Right lobe of liver (tissue), 6 donors: ENCODE measurements at regions not wholly inside any gene's neighbourhood (a gene's known extent, or its start where the extent isn't known, plus 50 kb on each side); places are given as distances from the start of the nearest gene placed in this dataset.

Source experiments
- ATAC-seq, 4 donors: fragments of 200-7000 bp; cut with Tn5 transposase; one replicate each; pipeline ENCODE4 v1.9.1; 2020; ENCODE audit warnings: mild to moderate bottlenecking in 4 of 4, moderate library complexity in 4 of 4
- DNase-seq, 3 donors: peaks; one replicate each; pipeline ENCODE4 v3.0.0-alpha.2; 2020
- H3K27ac ChIP-seq, 3 donors: fragments of 200-600 bp; one replicate each; pipeline ENCODE4 v1.8.0; 2022
- H3K27me3 ChIP-seq, 2 donors: fragments of 200-600 bp; one replicate each; pipeline ENCODE4 v1.8.0; 2022
- H3K36me3 ChIP-seq, 4 donors: fragments of 200-600 bp; sonication (generic) in 1 of 4; one replicate each; pipeline versions ENCODE4 v1.5.1 to v1.8.0; 2017 to 2022; ENCODE audit warnings: control low read depth in 1 of 4
- H3K4me1 ChIP-seq, 4 donors: fragments of 200-600 bp; sonication (generic) in 1 of 4; one replicate each; pipeline versions ENCODE4 v1.5.1 to v1.8.0; 2017 to 2022; ENCODE audit warnings: control low read depth in 1 of 4
- H3K4me3 ChIP-seq, 3 donors: fragments of 200-600 bp; one replicate each; pipeline ENCODE4 v1.8.0; 2022
- H3K9me3 ChIP-seq, 4 donors: fragments of 200-600 bp; sonication (generic) in 1 of 4; one replicate each; pipeline versions ENCODE4 v1.5.1 to v1.8.0; 2017 to 2022; ENCODE audit warnings: control low read depth in 1 of 4
- POLR2A ChIP-seq: fragments of 450-650 bp; IDR thresholded peaks from one replicate; pipeline ENCODE4 v1.6.1; 2017; ENCODE audit warnings: antibody characterized with exemption, mild to moderate bottlenecking
- WGBS: methylation state at CpG from one replicate; pipeline ENCODE4 v1.1.6; 2018; ENCODE audit warnings: low coverage, low lambda C conversion rate; ENCODE audit not compliant: insufficient coverage; ENCODE audit errors: missing lambda C conversion rate; 5-methylcytosine and 5-hydroxymethylcytosine counted together
- intact Hi-C, 2 donors: fragments of 100-400 bp; cut with DNase I; formaldehyde crosslinking; loops; one replicate each; pipeline versions ENCODE4 v1.11.2 to v1.14.1; 2022
- TF ChIP-seq, protein P1 (sequence below), 4 donors: fragments of 200-600 bp in 3 of 4; fragments of 450-650 bp in 1 of 4; IDR thresholded peaks; one replicate each; pipeline versions ENCODE4 v1.5.1 to v1.8.0; 2016 to 2022; ENCODE audit warnings: antibody characterized with exemption in 4 of 4, mild to moderate bottlenecking in 2 of 4
- donor health status: DM: no; HTN: yes; CAD: no.
- donor health status: DM: no; HTN: no; CAD: no.
- donor health status: DM: no; HTN: no; CAD: no.
- donor health status: DM: no; HTN: yes; CAD: no.
- donor health status: DM: no; HTN: yes; CAD: no.

DNA sequence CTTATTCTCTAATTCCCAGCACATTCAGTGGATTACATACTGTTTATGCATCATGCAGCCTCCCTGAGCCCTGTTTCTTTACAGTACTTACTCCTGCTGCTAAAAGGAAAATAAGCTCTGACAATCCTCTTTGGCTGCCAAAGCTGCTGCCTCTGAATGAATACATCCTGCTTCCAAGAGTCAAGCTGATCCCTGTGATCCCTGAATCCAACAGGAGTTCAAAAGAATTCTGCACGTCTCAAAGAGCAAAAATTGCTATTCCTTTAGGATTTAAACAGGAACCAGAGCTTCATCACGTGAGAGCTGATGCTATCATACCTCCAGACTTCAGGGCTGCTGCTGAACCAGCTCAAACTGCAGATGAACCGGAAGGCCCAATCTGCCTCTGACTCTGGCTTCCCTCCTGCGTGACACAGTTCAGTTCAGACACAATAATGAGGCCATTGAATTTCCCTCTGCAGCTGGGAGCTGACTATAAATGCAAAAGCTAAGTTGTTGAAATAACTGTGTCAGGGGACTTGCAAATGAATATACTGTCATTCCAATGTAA is 851.0 kb upstream of the PHF14 start:
- Histone ChIP-seq H3K27ac (no peak overlapping the region), H3K36me3 (no peaks in the 10 kb centered on the region), H3K4me3 (no peak overlapping the region), H3K4me1 (no peaks in the 10 kb centered on the region), H3K27me3 (no peaks in the 10 kb centered on the region), H3K9me3 (no peaks in the 10 kb centered on the region)
- no peak for TF ChIP-seq POLR2A
- TF ChIP-seq, protein P1, sequence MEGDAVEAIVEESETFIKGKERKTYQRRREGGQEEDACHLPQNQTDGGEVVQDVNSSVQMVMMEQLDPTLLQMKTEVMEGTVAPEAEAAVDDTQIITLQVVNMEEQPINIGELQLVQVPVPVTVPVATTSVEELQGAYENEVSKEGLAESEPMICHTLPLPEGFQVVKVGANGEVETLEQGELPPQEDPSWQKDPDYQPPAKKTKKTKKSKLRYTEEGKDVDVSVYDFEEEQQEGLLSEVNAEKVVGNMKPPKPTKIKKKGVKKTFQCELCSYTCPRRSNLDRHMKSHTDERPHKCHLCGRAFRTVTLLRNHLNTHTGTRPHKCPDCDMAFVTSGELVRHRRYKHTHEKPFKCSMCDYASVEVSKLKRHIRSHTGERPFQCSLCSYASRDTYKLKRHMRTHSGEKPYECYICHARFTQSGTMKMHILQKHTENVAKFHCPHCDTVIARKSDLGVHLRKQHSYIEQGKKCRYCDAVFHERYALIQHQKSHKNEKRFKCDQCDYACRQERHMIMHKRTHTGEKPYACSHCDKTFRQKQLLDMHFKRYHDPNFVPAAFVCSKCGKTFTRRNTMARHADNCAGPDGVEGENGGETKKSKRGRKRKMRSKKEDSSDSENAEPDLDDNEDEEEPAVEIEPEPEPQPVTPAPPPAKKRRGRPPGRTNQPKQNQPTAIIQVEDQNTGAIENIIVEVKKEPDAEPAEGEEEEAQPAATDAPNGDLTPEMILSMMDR (IDR thresholded peaks at IDR 0.05), result no peak
- DNase-seq (peak in 1 of 3 donors; percentile 49), ATAC-seq (peak; percentile 76 to 90 (median 88))
- intact Hi-C loops, result no loop called here
- WGBS, result 42% methylated on average over 3 of the region's 4 CpGs

DNA sequence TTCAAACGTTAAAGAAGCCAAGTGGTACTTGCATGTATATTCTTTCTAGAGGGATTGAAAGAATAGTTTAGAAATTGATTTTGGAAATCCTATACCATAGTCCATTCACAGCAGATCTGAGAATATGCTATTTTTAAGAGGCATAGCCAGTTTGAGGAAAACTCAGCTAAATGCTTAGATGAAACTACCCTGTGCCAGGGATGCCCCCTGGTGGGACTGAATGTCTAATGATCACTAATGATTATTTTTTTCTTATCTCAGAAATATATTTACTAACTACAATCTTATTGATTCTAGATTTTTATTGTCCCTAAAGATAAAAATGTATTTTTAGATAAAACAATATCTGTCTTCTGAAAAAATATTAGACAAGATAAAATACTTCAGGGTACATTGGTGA is 844.9 kb upstream of the PHF14 start:
- ATAC-seq, result peak; percentile 39 to 62 (median 60)
- intact Hi-C loops, result no loop called here
- DNase-seq, result no peak

DNA sequence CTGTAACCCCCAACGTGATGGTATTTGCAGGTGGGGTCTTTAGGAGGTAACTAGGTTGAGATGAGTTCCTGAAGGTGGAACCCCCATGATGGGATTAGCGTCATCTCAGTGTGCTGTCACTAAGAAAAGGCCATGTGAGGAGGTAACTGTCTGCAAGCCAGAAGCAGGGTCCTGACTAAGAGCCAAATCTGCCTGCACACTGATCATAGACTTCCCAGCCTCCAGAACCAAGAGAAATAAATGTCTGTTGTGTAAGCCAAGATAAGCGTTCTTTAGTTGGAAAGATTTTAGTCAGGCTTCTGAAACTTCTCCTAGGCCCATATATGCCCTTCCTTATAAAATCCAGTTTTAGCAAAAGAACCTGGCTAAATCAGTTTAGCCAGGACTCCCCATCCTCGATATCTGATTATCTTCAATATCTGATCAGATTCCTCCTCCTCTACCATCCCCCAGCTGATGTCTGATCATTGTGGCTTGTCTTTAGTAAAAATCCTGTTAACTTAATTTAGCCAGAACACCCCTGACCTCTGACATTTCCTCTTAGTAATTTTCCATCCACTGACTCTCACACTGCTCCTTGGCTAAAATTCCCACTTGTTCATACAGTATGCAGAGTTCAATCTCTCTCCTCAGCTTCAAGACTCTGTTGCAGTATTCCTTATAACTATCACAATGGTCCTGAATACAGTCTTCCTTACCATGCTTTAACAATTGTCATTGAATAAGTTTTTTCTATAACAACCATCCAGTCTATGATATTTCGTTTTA is 835.4 kb upstream of the PHF14 start:
- WGBS, result 46% methylated on average over 5 of the region's 5 CpGs
- Histone ChIP-seq H3K27me3 (no peaks in the 10 kb centered on the region), H3K4me3 (no peak overlapping the region), H3K9me3 (no peaks in the 10 kb centered on the region), H3K27ac (no peak overlapping the region), H3K4me1 (no peaks in the 10 kb centered on the region), H3K36me3 (no peaks in the 10 kb centered on the region)
- DNase-seq (no peak), ATAC-seq (no peak)
- intact Hi-C loops, result no loop called here
- TF ChIP-seq, protein P1 (IDR thresholded peaks at IDR 0.05), result no peak
- no peak for TF ChIP-seq POLR2A

More for the DNA sequence above, 844.9 kb upstream of the PHF14 start:
- Histone ChIP-seq H3K9me3 (no peaks in the 10 kb centered on the region), H3K27me3 (no peaks in the 10 kb centered on the region), H3K36me3 (no peaks in the 10 kb centered on the region), H3K4me1 (no peaks in the 10 kb centered on the region), H3K27ac (no peak overlapping the region), H3K4me3 (no peak overlapping the region)
- 19% methylated on average over 1 of the region's 1 CpG for WGBS
- TF ChIP-seq, protein P1 (IDR thresholded peaks at IDR 0.05), result peak; percentile 41 to 63 (median 48)
- no peak for TF ChIP-seq POLR2A

DNA sequence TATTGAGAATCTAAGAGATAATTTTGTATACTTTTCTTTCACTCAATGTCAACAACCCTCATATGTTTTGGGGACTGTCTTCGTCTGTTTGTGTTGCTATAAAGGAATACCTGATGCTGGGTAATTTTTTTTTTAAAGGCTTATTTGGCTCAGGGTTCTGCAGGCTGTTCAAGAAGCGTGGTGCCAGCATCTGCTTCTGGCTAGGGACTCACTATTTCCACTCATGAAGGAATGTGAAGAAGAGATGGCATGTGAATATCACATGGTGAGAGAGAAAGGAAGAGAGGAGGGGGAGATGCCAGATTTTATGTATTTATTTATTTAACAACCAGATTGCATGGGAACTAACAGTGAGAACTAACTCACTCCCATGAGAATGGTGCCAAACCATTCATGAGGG is 827.4 kb upstream of the PHF14 start:
- H3K9me3 ChIP-seq, result no peaks in the 10 kb centered on the region
- H3K27ac ChIP-seq, result no peak overlapping the region
- intact Hi-C loops, result no loop called here
- DNase-seq (no peak), ATAC-seq (no peak)
- H3K27me3 ChIP-seq, result no peaks in the 10 kb centered on the region
- no peaks in the 10 kb centered on the region for H3K36me3 ChIP-seq
- no peak for TF ChIP-seq POLR2A
- H3K4me3 ChIP-seq, result no peak overlapping the region
- 34% methylated on average over 2 of the region's 2 CpGs for WGBS
- H3K4me1 ChIP-seq, result no peaks in the 10 kb centered on the region

DNA sequence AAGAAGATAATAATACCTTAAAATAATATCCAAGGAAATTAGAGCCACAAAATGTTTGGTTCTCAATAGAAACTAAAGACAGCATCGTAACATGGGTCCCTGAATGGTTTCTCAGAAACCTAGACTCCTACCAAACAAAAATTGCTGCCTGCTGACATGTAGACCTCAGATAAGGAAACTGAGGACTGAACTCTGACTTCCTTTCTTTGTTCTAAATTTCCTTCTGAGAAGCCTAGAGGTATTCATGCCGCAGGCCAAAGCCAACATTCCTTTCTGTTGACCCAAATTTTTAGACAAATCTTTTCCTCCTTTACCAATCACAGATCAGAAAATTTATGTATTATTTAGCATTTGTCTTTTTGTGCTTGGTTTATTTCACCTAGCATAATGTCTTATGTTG is 816.7 kb upstream of the PHF14 start:
- 57% methylated on average over 2 of the region's 2 CpGs for WGBS
- TF ChIP-seq, protein P1 (IDR thresholded peaks at IDR 0.05), result no peak
- TF ChIP-seq POLR2A, result no peak
- no peak for DNase-seq
- peak; percentile 62 to 86 (median 70) for ATAC-seq
- H3K4me3 ChIP-seq, result peak overlapping the region in 1 of 3 donors; percentile 29
- no peaks in the 10 kb centered on the region for H3K27me3 ChIP-seq
- H3K4me1 ChIP-seq, result no peaks in the 10 kb centered on the region
- peak overlapping the region in 1 of 3 donors; percentile 19 for H3K27ac ChIP-seq
- no peaks in the 10 kb centered on the region for H3K36me3 ChIP-seq
- intact Hi-C loops, result no loop called here
- no peaks in the 10 kb centered on the region for H3K9me3 ChIP-seq
